ENCODE measurements at regions not wholly inside any gene's neighbourhood (a gene's known extent, or its start where the extent isn't known, plus 50 kb on each side); places are given as distances from the start of the nearest gene placed in this dataset.
A peak's percentile ranks its signal among the peaks of the same experiment; 100 is the strongest.

DNA sequence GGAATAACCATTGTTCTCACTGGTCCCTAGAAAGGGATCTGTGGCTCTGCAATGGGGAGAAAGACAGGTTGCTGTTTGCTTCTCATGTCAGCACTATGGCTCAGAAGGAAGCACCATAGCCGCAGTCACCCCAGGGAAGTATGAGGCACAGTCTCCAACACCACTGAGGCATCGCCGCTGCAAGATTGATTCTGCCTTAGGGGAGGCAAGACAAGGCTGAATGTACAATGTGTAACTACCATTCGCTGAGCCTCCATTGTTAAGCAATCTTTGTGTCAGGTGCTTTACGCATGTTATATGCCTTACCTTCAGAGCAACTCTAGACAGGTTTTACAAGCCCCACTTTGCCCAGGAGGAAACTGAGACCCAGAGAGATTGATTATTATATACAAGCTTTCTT is 100.7 kb upstream of the KCNMB2 start:
- intact Hi-C loops (cut with DNase I; ENCODE audit: low total_unique reads): no loop called here
- H3K4me1 ChIP-seq: no peaks in the 10 kb centered on the region
- TF ChIP-seq POLR2A (IDR thresholded peaks at IDR 0.05): no peak

DNA sequence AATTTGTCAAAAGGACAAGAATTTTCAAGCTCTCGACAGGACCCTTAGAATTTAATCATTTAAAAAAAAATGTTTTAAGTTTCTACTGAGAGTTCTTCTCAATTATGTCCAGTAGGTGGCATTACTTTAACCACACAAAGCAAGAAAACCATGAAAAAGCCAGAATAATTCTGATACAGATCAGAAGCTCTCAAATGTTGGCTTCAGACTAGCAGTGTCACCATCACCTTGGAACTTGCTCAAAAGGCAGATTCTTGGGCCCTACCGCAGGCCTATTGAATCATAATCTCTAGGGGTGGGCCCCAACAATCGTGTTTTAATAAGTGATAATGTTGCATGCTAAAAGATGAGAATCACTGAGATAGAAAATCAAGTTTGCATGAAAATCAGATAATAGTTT is 99.5 kb upstream of the KCNMB2 start:
- Histone ChIP-seq H3K36me3 (no peaks in the 10 kb centered on the region), H3K27ac (no peak overlapping the region), H3K27me3 (no peaks in the 10 kb centered on the region), H3K4me1 (no peaks in the 10 kb centered on the region), H3K4me3 (no peak overlapping the region), H3K9me3 (no peaks in the 10 kb centered on the region)
- DNase-seq (ENCODE audit: low spot score in 2 of 2): no peak
- TF ChIP-seq POLR2AphosphoS5 (IDR thresholded peaks at IDR 0.05) (no peak), POLR2A (IDR thresholded peaks at IDR 0.05) (no peak)
- TF ChIP-seq, protein P1, sequence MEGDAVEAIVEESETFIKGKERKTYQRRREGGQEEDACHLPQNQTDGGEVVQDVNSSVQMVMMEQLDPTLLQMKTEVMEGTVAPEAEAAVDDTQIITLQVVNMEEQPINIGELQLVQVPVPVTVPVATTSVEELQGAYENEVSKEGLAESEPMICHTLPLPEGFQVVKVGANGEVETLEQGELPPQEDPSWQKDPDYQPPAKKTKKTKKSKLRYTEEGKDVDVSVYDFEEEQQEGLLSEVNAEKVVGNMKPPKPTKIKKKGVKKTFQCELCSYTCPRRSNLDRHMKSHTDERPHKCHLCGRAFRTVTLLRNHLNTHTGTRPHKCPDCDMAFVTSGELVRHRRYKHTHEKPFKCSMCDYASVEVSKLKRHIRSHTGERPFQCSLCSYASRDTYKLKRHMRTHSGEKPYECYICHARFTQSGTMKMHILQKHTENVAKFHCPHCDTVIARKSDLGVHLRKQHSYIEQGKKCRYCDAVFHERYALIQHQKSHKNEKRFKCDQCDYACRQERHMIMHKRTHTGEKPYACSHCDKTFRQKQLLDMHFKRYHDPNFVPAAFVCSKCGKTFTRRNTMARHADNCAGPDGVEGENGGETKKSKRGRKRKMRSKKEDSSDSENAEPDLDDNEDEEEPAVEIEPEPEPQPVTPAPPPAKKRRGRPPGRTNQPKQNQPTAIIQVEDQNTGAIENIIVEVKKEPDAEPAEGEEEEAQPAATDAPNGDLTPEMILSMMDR (IDR thresholded peaks at IDR 0.05): peak in 1 of 3 donors; percentile 29
- intact Hi-C loops (cut with DNase I; ENCODE audit: low total_unique reads): no loop called here

More for the DNA sequence above, 100.7 kb upstream of the KCNMB2 start:
- Histone ChIP-seq H3K27ac (no peak overlapping the region), H3K4me3 (no peak overlapping the region), H3K27me3 (no peaks in the 10 kb centered on the region), H3K9me3 (no peaks in the 10 kb centered on the region), H3K36me3 (no peaks in the 10 kb centered on the region)
- no peak for DNase-seq (ENCODE audit: low spot score in 2 of 2)

DNA sequence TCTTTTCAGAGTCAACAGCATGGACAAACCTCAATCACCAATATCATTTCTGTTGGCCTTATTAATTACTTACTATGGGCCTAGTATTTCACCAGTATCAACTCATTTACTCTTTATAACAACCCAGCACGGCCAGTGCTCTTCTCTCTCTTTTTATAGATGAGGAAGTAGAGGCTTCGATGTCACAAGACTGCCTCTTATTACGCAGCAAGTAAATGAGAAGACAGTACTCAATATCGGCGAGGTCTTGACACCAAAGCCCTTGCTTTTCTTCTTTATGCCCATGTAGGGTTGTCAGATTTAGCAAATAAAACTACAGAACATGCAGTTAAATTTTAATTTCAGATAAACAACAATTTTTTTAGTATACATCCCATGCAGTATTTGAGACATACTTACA is 99.0 kb upstream of the KCNMB2 start:
- Histone ChIP-seq H3K9me3 (no peaks in the 10 kb centered on the region), H3K36me3 (no peaks in the 10 kb centered on the region), H3K27ac (no peak overlapping the region), H3K4me1 (no peaks in the 10 kb centered on the region), H3K27me3 (no peaks in the 10 kb centered on the region), H3K4me3 (no peak overlapping the region)
- TF ChIP-seq POLR2AphosphoS5 (IDR thresholded peaks at IDR 0.05): no peak
- no peak for TF ChIP-seq POLR2A (IDR thresholded peaks at IDR 0.05)
- TF ChIP-seq, protein P1 (IDR thresholded peaks at IDR 0.05): no peak
- intact Hi-C loops (cut with DNase I; ENCODE audit: low total_unique reads): no loop called here
- DNase-seq (ENCODE audit: low spot score in 2 of 2): no peak

DNA sequence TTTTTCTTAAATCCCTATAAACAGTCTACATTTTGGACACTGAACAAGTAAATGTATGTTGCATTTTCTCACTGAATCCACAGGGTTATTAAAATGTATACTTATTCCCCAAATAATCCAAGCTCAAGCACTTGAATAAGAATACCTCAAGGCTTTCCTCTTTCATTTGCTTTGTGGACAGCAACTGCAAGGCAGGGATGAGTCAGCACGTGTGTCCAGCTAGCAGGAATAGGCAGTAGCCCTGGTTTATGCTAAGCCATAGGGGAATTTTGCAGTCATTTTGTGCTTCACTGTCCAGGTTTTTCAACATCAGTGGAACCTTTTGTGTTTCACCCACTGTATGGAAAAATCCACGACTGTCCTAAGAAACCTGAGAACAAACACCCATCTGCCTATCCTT is 96.7 kb upstream of the KCNMB2 start:
- no peaks in the 10 kb centered on the region for H3K4me1 ChIP-seq
- H3K27ac ChIP-seq: no peak overlapping the region
- TF ChIP-seq POLR2AphosphoS5 (IDR thresholded peaks at IDR 0.05) (no peak), POLR2A (IDR thresholded peaks at IDR 0.05) (no peak)
- TF ChIP-seq, protein P1 (IDR thresholded peaks at IDR 0.05): no peak
- no peaks in the 10 kb centered on the region for H3K27me3 ChIP-seq
- DNase-seq (ENCODE audit: low spot score in 2 of 2): no peak
- H3K4me3 ChIP-seq: no peak overlapping the region
- no peaks in the 10 kb centered on the region for H3K9me3 ChIP-seq
- H3K36me3 ChIP-seq: no peaks in the 10 kb centered on the region
- intact Hi-C loops (cut with DNase I; ENCODE audit: low total_unique reads): no loop called here

DNA sequence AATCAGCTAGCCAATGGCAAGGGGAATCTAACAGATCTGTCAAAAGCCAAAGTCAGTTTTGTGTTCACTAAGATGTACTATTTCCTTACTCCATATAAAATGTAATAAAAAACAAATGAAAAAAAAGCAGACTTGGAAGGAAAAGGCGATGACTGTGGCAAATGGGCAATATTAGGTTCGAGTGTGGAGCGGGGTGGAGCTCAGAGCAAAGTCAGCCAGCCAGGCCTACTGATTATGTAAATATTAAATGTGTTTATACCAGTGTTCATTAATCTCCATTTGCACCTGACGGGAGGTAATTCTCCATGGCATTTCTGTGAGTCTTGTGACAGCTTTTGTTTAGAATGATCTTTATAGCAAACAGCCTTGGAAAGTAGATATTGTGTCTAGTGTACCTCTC is 96.2 kb upstream of the KCNMB2 start:
- no peak for DNase-seq (ENCODE audit: low spot score in 2 of 2)
- H3K36me3 ChIP-seq: no peaks in the 10 kb centered on the region
- H3K27me3 ChIP-seq: no peaks in the 10 kb centered on the region
- H3K4me1 ChIP-seq: no peaks in the 10 kb centered on the region
- TF ChIP-seq, protein P1 (IDR thresholded peaks at IDR 0.05): no peak
- TF ChIP-seq POLR2AphosphoS5 (IDR thresholded peaks at IDR 0.05) (no peak), POLR2A (IDR thresholded peaks at IDR 0.05) (no peak)
- H3K4me3 ChIP-seq: no peak overlapping the region
- intact Hi-C loops (cut with DNase I; ENCODE audit: low total_unique reads): no loop called here
- H3K9me3 ChIP-seq: no peaks in the 10 kb centered on the region
- H3K27ac ChIP-seq: no peak overlapping the region

DNA sequence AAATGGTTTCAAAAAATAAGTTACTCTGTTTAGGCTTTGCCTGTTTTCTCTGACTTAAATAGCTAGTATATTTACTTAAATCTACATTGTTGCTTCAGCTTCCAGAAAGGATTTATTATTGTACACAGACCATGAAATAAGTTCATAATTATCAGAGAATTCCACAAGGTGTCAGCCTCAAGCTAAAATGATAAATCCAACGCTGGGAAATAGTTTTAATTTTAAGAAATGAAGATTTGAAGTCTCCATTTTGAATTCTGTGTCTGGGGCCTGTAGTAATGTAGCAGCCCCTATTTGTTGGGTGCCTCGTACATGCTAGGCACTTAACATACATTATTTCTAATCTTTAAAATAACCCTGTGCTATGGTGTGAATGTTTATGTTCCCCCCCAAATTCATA is 92.6 kb upstream of the KCNMB2 start:
- no peaks in the 10 kb centered on the region for H3K27me3 ChIP-seq
- no peak for DNase-seq (ENCODE audit: low spot score in 2 of 2)
- H3K4me3 ChIP-seq: no peak overlapping the region
- H3K36me3 ChIP-seq: no peaks in the 10 kb centered on the region
- intact Hi-C loops (cut with DNase I; ENCODE audit: low total_unique reads): no loop called here
- H3K27ac ChIP-seq: no peak overlapping the region
- H3K9me3 ChIP-seq: no peaks in the 10 kb centered on the region
- H3K4me1 ChIP-seq: no peaks in the 10 kb centered on the region
- TF ChIP-seq POLR2AphosphoS5 (IDR thresholded peaks at IDR 0.05): no peak
- no peak for TF ChIP-seq POLR2A (IDR thresholded peaks at IDR 0.05)

Measured in breast epithelium (tissue), 4 donors.